ENCODE measurements at regions not wholly inside any gene's neighbourhood (a gene's known extent, or its start where the extent isn't known, plus 50 kb on each side); places are given as distances from the start of the nearest gene placed in this dataset.

- TF ChIP-seq ZNF462 (CRISPR knock-in tag; IDR thresholded peaks at IDR 0.05) (no peak), ZNF331 (CRISPR knock-in tag; IDR thresholded peaks at IDR 0.05; ENCODE audit: low read depth) (no peak), NANOG (IDR thresholded peaks at IDR 0.05; ENCODE audit: borderline replicate concordance) (no peak)
Measured at GRCh38 chr20:43357352-43357751, 100.3 kb upstream of the SRSF6 start (continued).

DNA sequence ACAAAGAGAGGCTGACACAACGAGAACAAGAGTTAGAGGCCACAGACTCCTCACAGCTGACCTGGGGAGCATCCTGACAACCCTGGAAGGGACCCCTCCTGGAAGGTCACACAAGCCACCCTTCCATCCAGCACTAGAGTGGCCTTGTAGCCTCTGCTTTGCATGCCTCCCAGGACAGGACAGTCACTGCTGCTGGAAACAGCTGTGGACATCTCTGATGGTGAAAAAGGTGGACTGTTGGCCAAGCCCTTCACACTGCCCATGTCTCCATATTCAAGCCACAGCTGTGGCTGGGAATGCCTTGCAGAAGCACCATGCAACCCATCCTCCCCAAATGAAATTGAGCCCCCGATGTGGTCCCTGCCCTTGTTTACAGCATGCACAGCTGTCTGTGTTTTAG, 102.1 kb upstream of the SRSF6 start:
- Histone ChIP-seq H3K4me3 (no peak overlapping the region), H3K4me1 (ENCODE audit: insufficient read depth) (no peaks in the 10 kb centered on the region), H2AFZ (no peak overlapping the region), H3K27ac (ENCODE audit: low read depth) (no peak overlapping the region), H3K79me2 (replicated peaks; ENCODE audit: insufficient read depth) (no peaks in the 10 kb centered on the region), H4K20me1 (replicated peaks; ENCODE audit: insufficient read depth) (no peaks in the 10 kb centered on the region), H3F3A (replicated peaks; ENCODE audit: low read depth) (no peaks in the 10 kb centered on the region), H3K9me2 (ENCODE audit: insufficient read depth) (no peaks in the 10 kb centered on the region), H3K4me2 (no peak overlapping the region), H3K27me3 (ENCODE audit: insufficient read depth) (no peaks in the 10 kb centered on the region), H3K36me3 (ENCODE audit: insufficient read depth) (no peaks in the 10 kb centered on the region)
- H3K36me3 Mint-ChIP-seq (ENCODE audit: low read depth): peaks cover 40% of the 10 kb centered on the region
- no peaks in the 10 kb centered on the region for H3K4me1 Mint-ChIP-seq
- peaks cover 7% of the 10 kb centered on the region for H3K27me3 Mint-ChIP-seq (ENCODE audit: insufficient read depth, low read depth, poor library complexity)
- DNase-seq (ENCODE audit: low spot score): no peak
- H3K4me3 Mint-ChIP-seq: no peak overlapping the region
- H3K9me3 Mint-ChIP-seq: peaks cover 95% of the 10 kb centered on the region
- ATAC-seq: no peak
- no peak overlapping the region for H3K27ac Mint-ChIP-seq
- TF ChIP-seq CREB1 (CRISPR knock-in tag; IDR thresholded peaks at IDR 0.05; ENCODE audit: low read depth) (no peak), ZNF114 (CRISPR knock-in tag; IDR thresholded peaks at IDR 0.05) (no peak), POLR2AphosphoS5 (IDR thresholded peaks at IDR 0.05; ENCODE audit: low read depth) (no peak), JUNB (IDR thresholded peaks at IDR 0.05; ENCODE audit: unreplicated experiment) (no peak), EZH2phosphoT487 (IDR thresholded peaks at IDR 0.05; ENCODE audit: unreplicated experiment) (no peak), ZNF462 (CRISPR knock-in tag; IDR thresholded peaks at IDR 0.05) (no peak)

Measured in GM23338 (cell line).